OCI-M2 (cell line): ENCODE measurements at regions not wholly inside any gene's neighbourhood (a gene's known extent, or its start where the extent isn't known, plus 50 kb on each side); places are given as distances from the start of the nearest gene placed in this dataset.

Experiments
- DNase-seq: peaks from one replicate; lab custom pipeline; 2025; ENCODE audit not compliant: unreplicated experiment; lab: John Stamatoyannopoulos, UW

DNA sequence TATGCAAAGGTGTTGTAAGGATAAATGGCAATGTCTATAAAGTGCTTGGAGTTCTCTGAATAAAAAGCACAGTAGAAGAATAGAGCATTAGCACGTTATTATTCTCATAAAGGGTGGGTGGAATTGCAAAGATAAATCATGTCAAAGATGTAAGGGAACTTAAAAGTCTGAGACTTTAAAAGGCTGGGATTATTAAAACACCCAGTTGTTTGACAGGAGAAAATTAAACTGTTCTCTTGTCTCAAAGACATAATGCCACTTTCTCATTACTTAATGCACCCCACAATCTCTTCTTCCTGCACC is 70.4 kb upstream of the PDE10A start:
- no peak for DNase-seq

DNA sequence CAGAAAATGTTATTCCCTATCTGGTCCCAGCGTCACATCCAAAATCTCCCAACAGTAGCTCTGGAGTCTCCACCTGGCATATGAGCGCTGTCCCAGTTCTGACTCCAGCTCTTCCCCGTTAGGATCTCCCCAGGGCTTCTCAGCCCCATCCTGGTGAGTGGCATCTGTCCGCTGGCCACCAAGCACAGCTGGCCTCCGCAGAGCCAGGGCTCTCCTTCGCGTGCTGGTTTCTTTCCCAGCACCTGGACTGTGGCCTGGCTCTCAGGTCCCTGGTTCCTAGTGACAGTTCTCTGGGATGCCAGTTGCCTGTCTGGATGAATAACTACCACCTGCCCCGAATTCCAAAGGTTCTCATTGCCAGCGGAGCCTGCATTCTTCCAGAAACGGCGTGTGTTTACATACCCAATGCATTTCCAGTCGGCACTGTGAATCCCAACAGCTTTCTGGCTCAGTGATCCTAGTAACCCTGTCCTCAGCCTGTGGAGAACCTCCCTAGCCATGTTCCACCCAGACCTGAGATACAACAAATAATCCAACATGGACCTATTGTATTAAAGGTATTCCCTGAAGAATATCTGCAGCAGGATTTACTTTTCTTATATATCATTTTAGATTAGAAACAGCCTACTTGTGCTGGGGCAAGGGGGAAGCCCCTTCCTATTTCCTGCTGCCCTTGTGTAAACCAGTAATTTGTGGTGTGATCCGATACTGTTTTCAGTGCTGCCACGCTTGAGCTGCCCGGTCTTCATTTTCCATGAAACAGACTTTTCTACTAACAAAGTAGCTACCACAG is 69.9 kb upstream of the PDE10A start:
- DNase-seq, result no peak

DNA sequence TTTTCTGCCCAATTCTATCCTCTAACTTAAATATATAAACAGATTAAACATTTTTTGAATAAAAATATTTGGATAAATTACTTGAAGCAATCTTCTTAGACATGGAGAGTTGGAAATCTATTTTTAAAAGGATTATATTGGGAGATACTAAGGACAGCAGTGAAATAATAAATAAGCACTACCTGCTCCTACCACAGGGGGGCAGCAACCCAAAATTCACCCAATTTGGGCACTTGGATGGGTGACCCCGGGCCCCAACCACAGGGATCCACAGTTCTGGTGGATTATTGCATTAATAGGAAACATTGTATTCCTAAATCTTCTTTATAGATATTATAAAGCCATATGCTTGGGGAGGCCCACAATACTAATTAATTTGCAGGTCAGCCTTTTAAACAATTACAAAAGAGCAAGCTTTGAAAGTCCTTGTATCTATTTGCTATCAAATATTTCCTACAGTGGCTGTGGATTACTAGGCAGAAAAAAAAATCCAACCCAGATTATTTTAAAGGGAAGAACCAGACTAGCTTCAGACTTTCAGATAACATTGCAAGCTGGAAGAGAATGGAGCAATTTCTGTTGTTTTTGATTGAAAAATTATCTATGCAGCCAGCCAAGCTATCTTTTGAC is 66.4 kb upstream of the PDE10A start:
- DNase-seq, result no peak

DNA sequence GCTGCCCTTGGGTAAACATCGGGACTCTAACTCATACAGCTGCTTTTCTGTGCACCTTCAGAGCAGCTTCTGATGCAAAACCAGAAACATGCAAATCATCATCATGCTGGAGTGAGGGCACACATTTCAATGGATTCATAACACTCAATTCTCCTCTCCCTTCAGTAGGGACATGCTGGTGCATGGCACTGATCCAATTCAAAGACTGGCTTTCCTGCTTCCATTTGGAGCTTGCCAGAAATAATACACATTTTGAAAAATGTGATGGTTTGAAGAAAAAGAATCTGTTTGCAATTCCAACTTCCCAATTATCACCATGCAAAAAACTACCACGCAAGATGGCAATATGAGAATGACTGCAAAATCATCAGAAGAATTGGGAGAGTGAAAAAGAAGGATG is 65.2 kb upstream of the PDE10A start:
- no peak for DNase-seq

DNA sequence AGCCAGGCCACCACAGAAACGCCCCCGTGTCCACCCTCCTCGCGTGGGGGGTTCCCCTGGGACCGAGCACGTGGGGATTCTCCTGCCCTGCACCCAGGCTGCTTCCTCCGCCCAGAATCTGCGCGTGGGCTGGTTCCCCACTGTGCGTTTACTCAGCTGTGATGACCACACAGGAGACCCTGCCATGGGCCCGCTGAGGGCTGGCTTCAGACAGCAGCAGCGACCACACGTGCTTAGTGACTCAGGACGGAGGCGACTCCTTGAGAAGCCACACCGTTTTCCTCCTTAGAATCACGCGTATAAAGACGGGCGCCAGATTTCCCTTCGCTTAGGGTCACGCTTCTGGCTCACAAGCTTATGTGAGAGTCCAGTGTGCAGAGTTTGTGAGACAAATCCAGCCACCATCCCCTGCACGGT is 63.9 kb upstream of the PDE10A start:
- DNase-seq, result no peak

DNA sequence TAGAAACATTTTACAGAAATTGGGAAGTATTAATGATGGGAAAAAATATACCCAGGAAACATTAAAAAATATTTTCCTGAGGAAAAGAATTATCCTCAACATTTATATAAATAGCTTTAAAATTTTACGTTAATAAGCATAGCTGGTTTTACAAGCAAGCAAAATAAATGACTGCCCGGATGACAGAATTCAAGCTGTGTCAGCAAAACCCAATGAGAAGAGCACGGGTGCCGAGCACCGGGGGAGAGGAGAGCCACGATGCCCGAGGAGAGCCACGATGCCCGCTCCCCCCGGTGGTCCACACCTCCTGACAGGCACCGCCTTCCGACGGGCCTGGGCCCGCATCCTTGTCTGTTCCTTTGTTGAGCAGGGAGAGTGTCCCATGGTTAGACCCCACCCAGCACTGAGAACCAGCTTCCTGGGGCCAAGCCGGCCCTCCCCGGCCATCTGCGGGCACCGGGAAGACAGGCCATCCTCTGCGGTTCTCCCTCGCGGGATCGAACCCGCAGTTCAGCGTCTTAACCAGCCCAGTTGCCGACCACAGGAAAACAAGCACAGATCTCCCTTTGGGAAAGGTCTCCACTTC is 63.3 kb upstream of the PDE10A start:
- no peak for DNase-seq

DNA sequence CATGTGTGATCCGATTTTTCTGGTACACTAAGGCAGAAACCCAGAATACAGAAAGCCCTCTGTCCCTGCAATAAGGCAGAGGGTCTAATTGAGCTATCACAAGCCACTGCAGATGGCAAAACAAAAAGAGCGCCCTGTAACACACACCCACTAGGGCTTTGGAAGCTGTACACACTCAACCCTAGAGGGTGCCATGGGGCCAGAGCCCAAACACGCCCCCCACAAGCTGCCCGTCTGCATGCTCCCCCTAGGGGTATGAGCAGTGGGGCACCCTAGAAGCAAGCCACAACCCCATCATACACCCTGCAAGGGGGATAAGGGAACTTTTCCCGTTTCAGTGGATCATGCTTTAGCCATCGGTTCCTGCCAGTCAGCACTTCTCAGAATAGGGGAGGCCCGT is 62.2 kb upstream of the PDE10A start:
- DNase-seq, result no peak

DNA sequence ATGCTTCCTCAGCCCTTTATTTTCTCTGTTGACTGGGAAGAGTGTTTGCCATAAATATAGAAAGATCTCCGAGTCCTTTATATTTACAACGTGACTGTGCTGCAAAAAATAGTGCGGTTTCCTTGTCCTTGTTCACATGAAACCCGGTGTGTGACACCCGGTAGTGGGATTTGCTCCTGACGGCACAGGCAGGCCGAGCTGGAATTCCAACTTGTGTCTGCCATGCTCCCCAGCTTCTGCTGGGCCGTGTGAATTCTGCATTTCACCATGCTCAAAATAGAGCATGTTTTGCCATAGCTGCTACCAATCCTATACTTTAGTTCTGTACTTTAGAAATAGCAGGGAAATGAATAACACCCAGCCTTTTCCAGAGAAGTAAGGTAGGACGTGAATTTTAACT is 60.3 kb upstream of the PDE10A start:
- no peak for DNase-seq

DNA sequence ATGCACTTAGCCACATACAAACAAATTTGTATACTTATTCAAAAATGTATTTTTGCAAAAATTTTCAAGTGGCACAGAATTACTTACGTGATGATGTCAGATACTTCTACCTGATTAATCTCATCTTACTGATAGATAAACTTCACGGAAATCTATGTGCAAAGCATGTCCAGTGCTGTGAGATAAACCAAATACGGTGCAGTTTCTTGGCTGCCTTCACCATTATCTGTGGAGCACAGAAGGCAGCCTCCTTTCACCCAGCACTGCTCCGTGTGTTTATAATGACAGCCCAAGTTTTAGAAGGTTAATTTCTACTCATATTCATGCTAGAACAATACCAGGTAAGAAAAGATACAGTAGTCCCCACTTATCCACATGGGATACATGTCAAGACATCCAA is 59.0 kb upstream of the PDE10A start:
- DNase-seq, result no peak

DNA sequence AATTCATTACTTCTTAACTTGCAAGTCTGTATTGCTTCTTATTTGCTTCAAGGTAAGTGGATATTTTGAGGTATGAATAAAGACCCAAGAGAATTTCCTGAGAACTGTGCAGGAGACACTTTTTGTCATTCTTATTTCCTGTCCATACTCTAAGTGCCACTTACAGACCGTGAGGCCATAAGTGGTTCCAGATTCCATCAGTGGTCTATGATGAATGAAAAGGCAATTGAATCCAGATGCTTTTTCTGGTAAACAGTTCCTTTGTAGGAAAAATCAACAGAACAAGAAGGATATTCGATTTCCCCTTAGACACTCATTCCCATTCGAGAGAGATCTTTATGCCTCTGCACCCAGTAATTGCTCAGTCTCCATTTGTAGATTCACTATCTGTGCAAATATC is 58.3 kb upstream of the PDE10A start:
- no peak for DNase-seq

DNA sequence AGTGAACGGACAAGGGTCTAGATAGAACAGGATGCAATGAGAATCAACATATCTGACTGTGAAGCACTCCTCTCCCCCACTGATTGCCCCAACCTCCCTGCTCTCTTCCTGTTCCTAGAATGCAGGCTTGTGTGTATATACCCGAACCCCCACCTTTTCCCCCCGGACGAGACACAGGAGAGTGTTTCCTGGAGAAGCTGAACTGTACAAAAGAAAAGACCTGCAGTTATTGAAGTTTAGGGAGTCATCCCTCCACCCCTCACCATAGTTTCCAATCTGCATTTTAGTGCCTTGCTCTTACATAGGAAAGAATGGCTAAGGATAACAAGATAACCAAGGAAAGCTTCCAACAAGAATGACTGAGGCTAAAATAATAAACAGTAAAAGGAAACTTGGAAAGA is 55.5 kb upstream of the PDE10A start:
- DNase-seq, result no peak

DNA sequence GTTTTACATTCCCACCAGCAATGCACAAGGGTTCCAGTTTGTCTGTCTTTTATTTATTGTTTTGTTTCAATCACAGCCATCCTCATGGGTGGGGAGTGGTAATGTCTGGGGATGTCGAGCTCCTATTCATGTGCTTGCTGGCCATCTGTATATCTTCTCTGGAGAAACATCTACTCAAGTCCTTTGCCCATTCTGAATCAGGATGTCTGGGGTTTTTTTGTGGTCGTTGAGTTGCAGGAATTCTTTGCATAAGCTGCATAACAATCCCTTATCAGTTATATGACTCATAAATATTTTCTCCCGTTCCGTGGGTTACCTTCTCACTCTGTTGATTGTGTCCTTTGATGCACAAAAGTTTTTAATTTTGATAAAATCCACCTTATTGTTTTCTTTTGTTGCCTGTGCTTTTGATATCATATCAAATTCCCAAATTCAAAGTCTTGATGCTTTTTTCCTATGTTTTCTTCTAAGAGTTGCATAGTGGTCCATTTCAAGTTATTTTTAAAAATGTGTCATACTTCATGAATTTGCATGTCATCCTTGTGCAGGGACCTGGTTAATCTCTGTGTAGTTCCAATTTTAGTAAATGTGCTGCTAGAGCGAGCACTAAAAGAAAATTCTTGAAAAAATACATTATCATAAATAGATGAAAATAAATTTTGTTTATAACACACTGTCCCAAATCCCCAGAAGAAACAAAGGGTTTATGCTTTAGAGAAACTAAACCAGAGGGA is 54.9 kb upstream of the PDE10A start:
- DNase-seq, result no peak

DNA sequence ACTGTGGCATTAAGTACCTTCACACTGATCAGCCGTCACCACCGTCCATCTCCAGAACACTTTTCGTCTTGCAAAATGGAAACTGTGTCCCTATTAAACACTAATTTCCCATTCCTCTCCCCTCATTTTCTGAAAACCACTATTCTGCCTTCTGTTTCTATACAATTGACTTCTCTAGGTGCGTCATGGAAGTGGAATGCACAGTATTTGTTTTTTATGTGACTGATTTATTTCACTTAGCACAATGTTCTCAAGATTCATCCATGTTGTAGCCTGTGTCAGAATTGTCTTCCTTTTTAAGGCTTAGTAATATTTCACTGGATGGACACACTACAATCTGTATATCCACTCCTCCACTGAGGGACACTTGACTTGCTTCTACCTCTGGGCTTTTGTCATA is 53.8 kb upstream of the PDE10A start:
- no peak for DNase-seq

DNA sequence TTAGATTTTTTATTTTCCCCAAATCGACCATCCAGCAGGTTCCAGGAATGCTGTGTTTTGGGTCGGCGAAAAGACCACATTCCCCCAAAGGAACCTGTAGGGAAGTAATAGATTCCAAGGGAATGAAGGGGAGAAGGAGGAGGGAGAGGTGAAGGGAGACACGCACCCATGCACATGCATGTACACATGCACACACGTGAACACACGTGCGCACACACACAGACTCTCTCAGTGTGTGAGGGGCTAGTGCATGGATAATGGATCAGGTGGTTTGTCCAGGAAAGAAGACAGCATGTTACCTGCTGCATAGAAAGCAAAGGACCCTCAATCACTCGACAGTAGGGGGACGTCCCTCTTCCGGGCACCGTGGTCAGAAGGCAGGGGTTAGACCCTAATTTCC is 52.4 kb upstream of the PDE10A start:
- no peak for DNase-seq

DNA sequence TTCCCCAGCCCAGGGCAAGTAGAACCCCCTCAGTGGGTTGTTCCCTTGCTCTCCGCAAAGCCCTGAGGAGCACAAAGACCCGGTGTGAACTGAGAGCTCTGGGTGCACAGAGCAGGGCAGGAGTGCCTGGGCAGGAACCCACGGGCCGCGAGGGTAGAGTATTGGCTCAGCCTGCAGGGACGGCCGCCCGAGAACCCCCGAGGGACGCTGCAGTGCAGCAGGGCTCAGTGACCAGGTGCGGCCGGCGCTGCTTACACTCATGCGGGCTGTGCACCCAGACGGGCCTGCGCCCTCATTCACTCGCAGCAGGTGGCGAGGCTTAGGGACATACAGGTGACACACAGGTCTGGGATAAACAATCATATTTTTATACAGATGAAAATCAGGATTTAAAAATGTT is 51.9 kb upstream of the PDE10A start:
- no peak for DNase-seq

DNA sequence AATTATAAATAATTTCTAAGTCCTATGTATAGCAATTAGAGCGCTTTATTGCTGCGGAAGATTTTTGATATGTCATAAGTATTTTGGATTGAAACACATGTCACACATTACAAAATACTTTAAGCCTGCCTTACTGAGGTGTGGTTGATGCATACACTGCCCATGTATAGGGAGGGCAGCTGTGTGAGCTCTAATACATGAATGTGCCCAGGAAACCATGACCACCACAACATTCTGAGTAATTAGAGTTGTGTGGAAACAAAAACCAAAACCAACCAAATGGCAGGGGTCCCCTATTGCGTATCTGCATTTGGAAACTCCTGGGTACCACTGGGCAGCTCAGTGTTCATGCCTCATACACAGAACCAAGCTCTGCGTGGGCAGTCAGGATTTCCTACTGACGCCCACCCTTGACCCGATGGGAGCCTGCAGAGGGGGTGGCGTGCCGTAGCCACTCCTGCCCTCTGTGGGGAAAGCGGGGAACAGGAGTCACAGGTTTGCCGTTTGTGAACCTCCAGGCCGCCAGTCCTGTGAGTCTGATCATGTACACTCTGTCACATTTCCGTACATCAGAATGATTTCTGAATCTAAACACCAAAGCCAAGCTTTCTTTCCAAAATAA is 50.9 kb upstream of the PDE10A start:
- DNase-seq, result no peak
